MM.1S (cell line): ENCODE measurements at regions not wholly inside any gene's neighbourhood (a gene's known extent, or its start where the extent isn't known, plus 50 kb on each side); places are given as distances from the start of the nearest gene placed in this dataset.

Experiments
- CTCF ChIP-seq: fragments of 300-600 bp; sonication (generic); IDR thresholded peaks from 2 replicates; pipeline ENCODE4 v1.5.1; 2016; ENCODE audit warnings: antibody characterized with exemption, low read length, mixed read lengths
- EZH2 ChIP-seq: fragments of 300-600 bp; sonication (generic); optimal IDR thresholded peaks from 2 replicates; pipeline ENCODE3; 2017; ENCODE audit warnings: low read depth, mild to moderate bottlenecking, antibody characterized with exemption, low read length, mixed read lengths
- EZH2phosphoT487 ChIP-seq: fragments of 300-600 bp; sonication (generic); IDR thresholded peaks from 2 replicates; pipeline ENCODE4 v1.6.1; 2018; ENCODE audit warnings: antibody characterized with exemption, low read length

DNA sequence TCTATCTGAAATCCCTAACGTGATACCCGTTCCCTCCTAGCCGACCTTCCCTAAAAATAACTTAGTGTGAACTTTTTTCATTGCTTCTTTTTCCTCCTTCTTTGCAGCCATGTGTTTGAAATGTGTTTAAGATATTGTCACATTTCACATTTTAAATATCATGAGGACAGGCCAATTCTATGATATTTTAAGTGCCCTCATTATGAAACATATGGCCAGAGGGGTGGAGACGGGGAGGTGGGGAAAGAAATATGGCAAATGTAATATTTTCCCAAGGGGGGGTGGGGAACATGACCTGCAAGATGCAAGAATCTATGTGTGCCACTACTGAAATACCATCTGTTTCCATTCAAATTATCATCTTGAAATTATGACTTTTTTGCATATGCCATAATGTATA lies 1039.2 kb downstream of the AGBL1 start:
- no peak for TF ChIP-seq CTCF
- TF ChIP-seq EZH2 = no peak
- TF ChIP-seq EZH2phosphoT487 = no peak
